ACHN (cell line): ENCODE measurements at regions not wholly inside any gene's neighbourhood (a gene's known extent, or its start where the extent isn't known, plus 50 kb on each side); places are given as distances from the start of the nearest gene placed in this dataset.
A peak's percentile ranks its signal among the peaks of the same experiment; 100 is the strongest.

ENCODE experiments used
- DNase-seq: peaks from one replicate; pipeline ENCODE4 v3.0.0-alpha.2; 2015
- in situ Hi-C: cut with HindIII; loops from 2 replicates; pipeline ENCODE4 v1.10.0; 2017; ENCODE audit warnings: low sequenced_read_pairs, low pct_ligation_motif_present, low pct_unique_long_range_greater_than_20kb

DNA sequence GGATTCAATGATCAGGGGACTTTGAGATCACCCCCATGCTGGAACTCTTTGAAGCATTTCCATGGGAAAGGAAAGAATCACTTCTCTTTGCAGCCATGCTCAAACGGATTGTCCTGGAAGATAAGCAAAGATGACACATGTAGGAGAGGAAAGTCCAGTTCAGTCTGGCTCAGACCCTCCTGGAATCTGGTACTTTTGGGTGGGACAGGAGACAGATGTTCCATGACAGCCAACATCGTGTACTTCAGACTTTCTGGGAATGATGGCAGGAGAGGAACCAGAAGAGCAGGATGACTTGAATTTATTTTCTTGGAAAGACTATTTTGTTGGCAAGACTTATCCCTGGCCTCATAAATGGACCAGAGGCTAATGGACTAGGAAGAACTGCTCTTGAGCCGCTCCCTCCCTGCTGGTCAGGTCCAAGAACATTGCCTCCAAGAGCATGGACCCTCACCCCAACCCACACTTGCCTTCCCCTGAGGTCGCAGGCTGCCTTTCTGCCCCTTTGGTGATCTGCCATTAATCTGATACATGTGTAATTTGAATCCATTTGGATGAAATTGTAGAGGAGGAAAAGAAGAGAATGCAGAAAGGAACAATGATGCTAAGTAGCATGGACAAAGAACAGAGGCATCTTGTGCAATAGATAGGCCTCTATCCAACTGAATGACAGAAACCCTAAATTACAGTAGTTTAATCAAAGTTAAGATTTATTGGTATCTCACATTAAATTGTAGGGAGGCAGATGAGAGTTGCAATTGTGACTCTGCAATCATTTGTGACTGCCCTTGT lies 201.0 kb downstream of the SNX19 start:
- in situ Hi-C loops: no loop called here

DNA sequence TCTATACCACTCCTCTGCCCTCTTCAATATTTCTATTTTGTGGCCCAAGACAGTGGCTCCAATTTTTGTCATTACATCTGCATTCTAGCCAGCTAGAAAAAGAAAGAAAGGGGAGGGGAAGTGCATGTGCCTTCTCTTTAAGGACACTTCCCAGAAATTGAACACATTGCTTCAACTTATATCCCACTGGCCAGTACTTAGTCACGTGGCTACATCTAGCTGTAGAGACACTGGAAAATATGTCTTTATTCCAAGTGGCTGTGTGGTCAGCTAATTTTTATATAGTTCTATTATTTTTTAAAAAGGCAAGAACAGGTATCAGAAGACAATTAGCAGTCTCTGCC lies 200.4 kb downstream of the SNX19 start:
- DNase-seq: no peak
- in situ Hi-C loops: no loop called here

More for the DNA sequence above, 201.0 kb downstream of the SNX19 start:
- DNase-seq: no peak

DNA sequence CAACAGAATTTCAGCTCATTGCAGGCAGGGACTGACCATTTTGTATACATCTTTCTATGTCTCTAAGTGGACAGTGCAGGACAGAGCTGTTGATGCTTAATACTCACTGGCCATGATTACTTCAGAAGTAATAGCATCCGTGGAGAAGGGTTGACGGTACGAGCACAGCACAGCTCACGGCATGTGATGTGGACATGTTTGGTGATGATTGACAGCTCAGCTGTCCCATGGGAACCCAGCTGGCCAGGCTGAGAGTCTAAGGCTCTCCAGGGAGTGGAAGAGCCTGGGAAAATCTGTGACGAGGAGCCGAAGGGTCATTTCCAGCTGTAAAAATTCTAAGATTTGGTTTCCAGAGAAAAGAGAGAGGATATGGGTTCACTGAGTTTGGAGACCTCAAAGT lies 198.2 kb downstream of the SNX19 start:
- no peak for DNase-seq
- in situ Hi-C loops: no loop called here

DNA sequence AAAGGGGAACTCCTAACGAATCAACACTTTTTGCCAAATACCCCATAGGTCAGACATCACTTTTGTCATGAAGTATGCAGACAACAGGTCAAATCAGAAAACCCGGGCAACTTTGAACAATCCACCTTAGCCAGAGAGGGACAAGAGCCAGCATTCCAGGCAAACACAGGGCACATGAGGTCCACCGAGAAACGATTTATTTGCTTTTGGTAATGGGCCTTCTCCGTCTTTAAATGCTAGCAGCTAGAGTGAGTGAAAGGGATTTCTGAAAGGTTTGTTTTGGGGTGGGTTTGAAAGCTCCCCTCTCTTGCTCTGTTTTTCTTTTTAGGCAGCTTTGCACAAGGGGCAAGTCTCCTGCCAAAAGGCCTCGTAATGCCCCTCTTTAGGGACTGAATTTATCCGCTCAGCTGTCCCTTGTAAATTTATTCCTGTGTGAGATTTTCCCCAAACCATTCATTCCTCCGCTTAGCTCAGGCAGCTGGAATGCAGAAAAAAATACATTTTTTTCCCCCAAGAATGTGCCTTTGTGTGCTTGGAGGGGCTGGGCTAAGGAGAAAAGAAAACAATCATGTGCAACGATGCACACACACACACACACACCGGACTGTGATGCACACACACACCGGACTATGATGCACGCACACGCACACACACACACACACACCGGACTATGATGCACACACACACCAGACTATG lies 196.9 kb downstream of the SNX19 start:
- DNase-seq: no peak
- in situ Hi-C loops: no loop called here

DNA sequence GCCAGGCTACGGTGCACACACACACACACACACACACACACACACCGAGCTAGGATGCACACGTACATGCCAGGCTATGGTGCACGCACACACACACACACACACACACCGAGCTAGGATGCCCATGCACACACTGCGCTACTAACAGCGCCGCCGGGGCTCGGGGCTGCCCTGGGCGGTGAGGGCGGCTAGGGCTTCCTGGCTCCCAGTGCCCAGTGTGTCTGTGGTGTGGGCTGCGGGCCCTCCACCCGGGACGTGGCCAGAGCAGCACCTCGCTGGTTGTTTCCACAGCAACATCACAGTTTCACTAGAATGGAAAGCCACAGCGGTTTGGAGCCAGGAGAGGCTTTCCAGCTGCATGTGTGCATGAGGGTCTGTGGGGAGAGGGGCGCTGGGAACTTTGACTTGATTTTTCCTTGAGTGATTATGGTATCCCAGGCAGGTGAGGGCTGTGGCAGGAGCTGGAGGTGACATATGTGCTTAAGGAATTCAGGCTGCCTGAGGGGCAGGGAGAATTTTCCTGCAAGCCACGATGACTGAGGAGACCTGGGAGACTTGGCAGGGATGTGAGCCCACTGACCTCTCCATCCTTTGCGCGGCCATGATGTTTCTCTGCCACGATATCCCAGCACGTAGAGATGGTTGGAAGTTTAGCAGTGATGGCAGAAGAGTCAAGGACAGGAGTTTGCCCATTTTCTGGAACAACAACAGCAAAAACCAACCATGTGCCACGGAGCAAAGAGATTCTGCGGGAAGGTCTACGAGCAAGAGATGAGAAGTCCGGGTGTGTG lies 195.9 kb downstream of the SNX19 start:
- in situ Hi-C loops: no loop called here
- DNase-seq: no peak

DNA sequence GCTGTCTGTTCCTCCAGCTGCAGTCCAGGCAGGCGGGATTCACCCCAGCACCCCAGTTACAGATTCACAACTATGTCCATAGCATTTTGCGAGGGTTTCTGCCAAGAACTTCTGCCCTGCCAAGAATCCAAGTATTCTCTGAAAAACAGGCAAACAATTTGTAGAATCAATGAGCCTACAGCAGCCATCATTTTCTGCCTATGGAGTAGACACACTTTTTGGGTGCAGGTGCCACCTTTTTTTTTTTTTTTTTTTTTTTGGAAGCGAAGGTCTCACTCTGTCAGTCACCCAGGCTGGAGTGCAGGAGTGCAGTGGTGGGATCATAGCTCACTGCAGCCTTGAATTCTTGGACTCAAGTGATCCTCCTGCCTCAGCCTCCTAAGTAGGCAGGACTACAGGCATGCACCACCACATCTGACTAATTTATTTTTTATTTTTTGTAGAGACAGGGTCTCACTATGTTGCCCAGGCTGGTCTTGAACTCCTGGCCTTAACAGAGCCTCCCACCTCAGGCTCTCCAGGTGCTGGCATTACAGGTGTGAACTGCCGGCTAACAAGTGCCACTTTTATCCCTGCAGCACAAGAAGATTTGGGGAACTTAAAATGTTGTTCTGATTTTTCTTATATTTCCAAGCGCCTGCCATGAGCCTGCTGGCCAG lies 195.1 kb downstream of the SNX19 start:
- in situ Hi-C loops: no loop called here
- no peak for DNase-seq

DNA sequence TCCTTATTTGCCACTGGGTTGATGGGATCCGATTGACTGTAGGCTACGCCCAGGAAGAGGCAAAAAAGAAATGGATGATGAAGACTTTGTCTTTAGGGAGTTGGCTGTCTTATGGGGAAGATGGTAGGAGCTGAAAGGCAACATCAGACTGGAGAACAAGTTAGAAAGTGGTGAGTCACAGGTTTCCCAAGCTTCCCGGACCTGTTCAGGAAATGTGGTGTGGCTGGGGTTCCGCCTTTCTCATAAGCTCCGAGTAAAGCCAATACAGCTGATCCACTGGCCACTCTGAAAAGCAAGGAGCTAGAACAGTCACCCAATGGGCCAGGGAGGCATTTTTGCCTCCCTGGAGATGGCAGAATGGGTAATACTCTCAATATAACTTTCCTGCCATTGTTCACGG lies 194.5 kb downstream of the SNX19 start:
- in situ Hi-C loops: no loop called here
- no peak for DNase-seq

DNA sequence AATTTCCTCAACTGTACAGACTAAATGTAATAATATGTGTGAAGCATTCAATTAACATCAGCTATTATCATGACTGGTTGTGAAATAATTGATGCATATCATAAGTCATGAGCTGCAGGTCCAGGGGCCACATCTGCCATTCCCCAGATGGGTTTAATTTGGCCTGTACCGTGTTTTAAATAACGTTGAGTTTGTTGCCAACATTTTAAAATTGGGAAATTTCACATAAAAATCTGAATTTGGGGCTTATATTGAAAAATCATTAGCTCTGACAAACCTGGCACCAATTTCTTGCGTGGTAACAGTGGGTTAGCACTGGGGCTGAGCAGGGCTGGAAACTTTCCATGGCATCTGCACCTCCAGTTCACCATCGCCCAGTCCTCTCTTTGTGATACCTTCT lies 193.9 kb downstream of the SNX19 start:
- in situ Hi-C loops: no loop called here

DNA sequence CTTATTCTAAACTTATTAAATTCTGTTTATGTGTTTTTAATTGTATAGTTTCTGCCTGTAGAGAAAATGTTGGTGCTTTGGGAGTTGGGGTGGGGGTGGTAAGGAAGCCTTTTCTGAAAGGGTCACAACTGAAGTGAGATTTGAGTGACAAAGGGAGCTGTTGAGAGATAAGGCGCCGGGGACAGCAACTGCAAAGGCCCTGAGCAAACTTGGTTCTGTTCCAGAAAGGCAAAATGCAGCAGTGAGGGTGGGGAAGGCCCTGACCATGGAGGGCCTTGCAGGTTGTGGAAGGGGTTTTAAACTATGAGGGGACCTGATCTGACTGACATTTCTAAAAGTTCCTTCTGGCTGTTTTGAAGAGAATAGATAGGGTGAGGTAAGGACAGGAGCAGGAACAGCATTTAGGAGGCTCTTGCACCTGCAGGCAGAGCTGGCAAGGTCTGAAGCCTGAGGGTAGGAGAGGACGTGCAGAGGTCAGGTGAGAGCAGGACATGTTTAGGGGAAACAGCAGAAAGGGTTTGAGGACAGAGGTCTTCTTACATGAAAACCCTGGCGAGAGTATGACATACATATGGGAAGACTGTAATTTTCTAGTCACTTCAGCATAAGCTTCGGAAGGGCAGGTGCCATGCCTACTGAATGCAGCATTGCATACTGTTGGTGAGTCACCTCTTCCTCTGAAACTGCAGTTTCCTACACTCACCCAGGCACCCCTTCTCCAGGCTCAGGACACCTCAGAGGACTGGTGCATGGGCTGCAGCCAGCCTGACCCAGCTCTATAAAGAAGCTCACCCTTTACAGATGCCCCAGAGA lies 190.7 kb downstream of the SNX19 start:
- in situ Hi-C loops: no loop called here
- DNase-seq: no peak

More for the DNA sequence above, 193.9 kb downstream of the SNX19 start:
- no peak for DNase-seq

DNA sequence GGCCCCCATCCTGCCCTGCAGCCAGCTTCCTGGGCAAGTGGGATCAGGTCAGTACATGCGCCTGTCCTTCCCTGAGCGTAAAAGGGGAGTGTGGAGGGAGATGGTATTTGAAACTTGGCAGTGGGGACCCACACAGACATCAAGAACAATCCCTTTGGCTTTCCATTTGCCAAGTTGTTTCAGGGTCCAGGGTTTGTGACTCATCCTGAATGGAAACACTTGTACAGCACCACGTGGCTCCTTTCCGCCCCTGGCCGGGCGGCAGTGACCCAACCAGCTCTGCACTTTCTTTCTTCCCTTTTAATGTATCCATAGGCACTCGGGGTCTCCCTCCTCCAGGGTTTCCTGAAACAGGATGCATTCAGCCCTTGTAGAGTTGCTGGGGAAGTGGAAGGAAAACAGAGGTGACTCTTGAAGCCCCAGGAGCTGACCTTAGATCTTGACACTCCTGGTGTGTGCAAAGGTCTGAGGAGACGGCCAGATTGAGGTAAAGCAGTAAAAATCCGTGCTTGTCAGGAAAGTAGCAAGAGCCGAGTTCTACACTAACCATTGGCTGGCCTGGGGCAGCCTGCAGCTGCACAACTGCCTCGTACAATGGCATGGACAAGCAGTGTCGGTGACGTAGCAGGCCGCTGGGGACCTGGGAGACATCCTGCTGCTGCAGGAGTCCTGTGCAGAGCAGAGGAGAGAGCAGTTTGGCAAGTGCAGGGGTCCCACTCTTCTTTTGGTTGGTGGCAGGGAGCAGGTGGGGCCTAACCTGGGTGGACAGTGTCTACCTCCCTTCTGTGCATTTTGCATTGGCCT lies 189.8 kb downstream of the SNX19 start:
- no peak for DNase-seq
- in situ Hi-C loops: no loop called here

DNA sequence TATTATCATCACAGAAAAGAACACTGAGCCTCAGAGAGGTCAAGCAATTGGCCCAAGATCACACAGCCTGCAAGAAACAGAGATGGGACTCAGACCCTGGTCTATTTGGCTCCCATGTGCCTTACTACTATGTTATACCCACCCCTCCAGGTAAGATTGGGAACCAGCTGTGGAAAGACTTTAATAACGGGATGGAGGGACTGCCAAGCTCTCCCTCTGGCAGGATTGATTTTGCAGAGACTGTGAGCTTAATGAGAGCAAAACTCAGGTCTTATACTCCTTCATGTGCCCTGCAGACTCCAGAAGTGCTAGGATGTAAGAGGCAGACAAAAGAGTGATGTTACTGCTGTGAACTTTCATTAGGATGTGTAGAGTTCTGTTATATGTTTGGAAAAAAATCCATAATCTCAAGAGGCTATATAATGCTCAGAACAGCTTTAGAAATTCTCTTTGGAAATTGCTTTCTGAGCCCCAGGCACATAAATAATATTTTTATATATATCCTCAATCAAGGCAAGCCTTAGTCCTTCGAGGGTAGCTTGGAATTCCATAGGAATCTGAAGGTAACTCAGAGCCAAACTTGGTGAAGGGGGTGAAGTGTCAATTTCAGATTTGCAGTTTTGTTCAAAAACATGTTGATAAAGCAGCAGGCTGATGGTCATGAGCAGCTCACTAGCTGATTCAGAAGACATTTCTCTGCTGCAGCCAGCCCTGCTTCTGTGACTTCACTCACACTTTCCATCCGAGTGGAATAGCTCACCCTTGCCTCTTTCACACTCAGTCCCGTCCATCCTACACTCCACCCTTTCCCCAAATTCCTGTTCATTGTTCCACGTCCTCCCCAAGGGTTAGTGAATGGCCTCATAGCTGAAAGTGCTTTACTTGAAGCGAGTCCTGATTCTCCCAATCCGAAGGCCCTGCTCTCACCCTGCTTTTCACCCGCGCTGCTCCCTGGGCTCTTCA lies 188.8 kb downstream of the SNX19 start:
- in situ Hi-C loops: no loop called here
- DNase-seq: no peak

DNA sequence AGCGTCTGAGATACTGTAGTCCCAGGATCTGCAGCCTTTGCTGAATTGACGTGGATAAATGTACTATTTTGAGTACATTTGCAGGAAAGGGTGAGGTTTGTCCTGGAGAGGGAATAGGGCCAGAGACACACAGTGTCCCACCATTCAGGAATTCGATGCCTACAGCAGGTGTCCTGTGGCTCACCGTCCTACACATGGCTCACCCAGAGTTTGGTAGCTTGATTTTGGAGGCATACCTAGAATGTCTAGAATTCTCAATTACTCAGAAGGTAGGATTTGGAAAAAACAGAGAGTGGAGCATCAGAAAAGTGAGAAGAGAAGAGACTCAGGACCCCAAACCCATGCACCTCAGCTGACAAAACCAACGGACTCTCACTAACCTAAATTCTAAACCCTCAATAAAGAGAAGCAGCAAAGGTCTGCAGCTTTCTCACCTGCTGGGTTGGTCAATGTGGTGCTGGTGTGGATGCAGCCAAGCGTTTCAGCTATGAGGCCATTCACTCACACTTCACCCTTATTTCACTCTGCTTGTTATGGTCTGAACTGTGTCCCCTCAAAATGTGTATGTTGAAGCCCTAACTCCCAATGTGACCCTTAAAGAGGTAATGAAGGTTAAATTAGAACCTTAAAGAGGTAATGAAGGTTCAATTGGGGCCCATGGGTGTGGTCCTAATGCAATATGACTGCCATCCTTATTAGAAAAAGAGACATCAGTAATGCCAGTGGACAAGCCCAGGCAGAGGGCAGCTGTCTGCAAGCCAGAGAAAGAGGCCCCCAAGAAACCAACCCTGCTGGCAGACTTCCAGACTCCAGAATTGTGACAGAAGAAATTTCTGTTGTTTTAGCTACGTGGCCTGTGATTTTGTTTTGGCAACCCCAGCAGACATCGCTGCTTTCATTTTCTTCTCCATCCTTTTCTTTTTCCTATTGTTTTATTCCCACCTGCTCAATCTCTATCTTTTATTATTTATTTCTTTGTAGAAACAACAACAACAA lies 187.8 kb downstream of the SNX19 start:
- in situ Hi-C loops: no loop called here
- DNase-seq: no peak

DNA sequence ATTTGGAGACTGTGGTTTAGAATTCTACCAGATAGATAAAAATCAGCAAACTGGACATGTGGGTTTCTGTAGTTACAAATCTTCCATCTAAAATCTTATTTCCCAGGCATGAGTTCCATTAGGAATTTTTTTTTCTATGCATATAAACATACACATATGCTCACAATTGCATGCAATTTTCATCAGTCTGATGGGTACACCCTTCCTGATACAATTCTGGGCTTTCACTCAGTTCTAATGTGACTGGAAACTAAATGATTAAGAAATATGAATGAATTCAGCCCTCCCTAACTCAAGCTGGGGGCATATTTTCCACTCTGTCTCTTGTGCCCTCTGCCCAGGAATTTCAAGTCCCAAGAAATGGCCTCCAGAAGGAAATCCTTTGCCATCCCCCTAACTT lies 187.1 kb downstream of the SNX19 start:
- in situ Hi-C loops: no loop called here
- no peak for DNase-seq

DNA sequence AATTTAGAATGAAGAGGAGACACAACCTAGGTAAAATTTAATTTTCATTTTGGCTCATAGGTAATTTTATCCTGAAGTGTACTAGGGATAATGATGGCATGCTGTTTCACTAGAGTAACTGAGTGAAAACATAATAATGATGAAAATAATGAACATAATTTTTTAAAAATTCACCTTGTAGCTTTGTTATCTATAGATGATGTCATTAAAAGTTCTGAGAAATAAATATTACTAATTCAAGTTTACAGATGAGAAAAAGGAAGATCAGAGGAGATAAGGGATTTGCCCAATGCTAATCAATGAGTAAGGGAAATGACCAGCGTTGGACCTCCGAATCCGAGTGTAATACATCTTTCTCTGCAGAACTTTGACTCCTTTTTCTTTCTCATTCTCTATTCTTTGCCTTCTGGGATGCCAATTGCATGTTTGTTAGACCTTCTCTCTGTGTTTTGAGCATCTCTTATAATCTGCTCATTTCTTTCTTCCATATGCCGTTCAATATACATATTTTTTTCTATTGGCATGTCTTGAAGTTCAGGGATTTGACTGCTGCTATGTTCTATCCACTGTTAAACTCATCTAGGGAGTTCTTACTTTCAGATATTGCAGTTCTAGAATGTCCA lies 186.5 kb downstream of the SNX19 start:
- in situ Hi-C loops: no loop called here
- peak; percentile 3 for DNase-seq

DNA sequence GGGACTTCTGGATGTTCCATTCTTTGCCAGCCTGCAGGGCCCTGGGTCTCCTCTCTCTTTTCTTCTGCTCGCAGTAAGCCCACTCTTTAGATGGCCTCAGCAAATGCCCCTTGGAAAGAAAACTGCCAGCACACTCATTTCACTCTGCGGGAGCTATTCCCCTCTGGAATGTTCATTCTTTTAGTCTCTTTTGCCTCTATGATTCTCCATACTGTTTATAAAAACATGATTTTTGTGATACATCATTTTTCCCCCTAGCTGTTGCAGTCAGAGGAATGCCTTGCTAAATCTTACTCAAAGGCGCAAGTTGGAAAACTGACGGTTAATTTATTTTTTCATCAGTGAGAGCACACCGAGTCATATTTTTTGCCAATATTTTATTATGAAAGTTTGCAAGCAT lies 184.9 kb downstream of the SNX19 start:
- in situ Hi-C loops: no loop called here
- DNase-seq: no peak
